ENCODE measurements at regions not wholly inside any gene's neighbourhood (a gene's known extent, or its start where the extent isn't known, plus 50 kb on each side); places are given as distances from the start of the nearest gene placed in this dataset.

GRCh38 chr2:118244686-118245085, 156.4 kb downstream of the INSIG2 start:
- TF ChIP-seq MYC (IDR thresholded peaks at IDR 0.05; ENCODE audit: low read depth, low read length) (no peak), POLR2A (IDR thresholded peaks at IDR 0.05; ENCODE audit: extremely low read depth, insufficient read length) (no peak), MAX (IDR thresholded peaks at IDR 0.05; ENCODE audit: low read depth, low read length) (no peak)
- TF ChIP-seq, protein P1, sequence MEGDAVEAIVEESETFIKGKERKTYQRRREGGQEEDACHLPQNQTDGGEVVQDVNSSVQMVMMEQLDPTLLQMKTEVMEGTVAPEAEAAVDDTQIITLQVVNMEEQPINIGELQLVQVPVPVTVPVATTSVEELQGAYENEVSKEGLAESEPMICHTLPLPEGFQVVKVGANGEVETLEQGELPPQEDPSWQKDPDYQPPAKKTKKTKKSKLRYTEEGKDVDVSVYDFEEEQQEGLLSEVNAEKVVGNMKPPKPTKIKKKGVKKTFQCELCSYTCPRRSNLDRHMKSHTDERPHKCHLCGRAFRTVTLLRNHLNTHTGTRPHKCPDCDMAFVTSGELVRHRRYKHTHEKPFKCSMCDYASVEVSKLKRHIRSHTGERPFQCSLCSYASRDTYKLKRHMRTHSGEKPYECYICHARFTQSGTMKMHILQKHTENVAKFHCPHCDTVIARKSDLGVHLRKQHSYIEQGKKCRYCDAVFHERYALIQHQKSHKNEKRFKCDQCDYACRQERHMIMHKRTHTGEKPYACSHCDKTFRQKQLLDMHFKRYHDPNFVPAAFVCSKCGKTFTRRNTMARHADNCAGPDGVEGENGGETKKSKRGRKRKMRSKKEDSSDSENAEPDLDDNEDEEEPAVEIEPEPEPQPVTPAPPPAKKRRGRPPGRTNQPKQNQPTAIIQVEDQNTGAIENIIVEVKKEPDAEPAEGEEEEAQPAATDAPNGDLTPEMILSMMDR (IDR thresholded peaks at IDR 0.05; ENCODE audit: low read depth, low read length): no peak
